ENCODE measurements at regions not wholly inside any gene's neighbourhood (a gene's known extent, or its start where the extent isn't known, plus 50 kb on each side); places are given as distances from the start of the nearest gene placed in this dataset.

DNA sequence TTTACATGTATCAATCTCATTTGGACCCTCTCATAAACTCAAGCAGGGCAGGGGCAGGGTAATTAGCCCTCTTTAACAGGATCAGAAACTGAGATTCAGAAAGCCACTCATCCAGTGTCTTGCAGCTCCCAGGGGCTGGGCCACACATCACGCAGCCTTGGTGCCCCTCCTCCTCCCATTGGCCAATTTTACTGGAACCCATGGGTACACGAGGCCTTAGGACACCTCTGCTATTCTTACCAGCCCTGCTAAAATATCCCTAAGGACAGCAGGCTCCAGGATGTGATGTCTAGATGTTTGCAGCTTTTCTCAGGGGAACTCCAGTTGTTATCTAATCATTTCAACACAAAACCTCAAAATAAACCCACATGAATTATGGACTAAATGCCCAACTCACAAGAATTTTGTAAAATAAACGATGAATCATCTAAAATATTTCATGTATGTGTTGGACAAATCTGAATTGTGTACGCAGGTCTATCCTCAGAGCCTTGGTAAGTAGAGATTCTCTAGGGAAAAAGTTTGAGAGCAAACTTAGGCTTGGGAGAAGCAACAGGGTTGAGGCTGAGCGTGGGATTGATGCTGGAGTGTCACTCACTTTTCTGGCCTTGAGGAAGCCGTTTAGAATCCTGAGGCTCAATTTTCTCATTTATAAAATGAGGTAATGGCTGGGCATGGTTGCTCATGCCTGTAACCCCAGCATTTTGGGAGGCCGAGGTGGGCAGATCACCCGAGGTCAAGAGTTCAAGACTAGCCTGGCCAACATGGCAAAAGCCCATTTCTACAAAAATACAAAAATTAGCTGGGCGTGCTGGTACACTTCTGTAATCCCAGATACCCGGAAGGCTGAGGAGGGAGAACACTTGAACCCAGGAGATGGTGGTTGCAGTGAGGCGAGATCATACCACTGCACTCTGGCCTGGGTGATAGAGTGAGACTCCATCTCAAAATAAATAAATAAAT, 69.7 kb upstream of the TNS3 start:
- TF ChIP-seq ZNF274 (IDR thresholded peaks at IDR 0.05; ENCODE audit: low read depth, low read length) (no peak), YY1 (IDR thresholded peaks at IDR 0.05; ENCODE audit: insufficient read depth, insufficient read length) (no peak), SUZ12 (IDR thresholded peaks at IDR 0.05; ENCODE audit: extremely low read depth, insufficient read depth, insufficient read length) (no peak)
